Effector CD8-positive, alpha-beta T cell (primary cell): ENCODE measurements at regions not wholly inside any gene's neighbourhood (a gene's known extent, or its start where the extent isn't known, plus 50 kb on each side); places are given as distances from the start of the nearest gene placed in this dataset.

Source experiments
- DNase-seq: peaks from one replicate; lab custom pipeline; 2025; lab: John Stamatoyannopoulos, UW

DNA sequence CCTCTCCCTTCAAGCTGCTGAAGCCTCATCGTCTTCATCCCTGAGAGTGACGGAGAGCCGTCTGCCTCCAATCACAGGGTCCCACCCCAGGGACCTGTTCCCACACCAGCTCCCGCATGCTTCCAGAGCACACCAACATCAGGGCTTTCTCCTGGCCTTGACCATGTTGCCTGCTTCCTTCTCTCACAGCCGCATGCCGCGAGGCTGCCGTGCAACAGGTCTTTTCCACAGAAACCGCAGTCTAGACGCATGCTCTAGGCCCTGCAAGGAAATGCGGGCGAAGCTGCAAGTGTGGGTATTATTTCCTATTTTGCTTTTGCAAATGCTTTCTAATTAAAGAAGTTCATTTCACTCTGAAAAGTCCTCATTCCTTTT lies 277.8 kb downstream of the EIPR1 start:
- DNase-seq: no peak

DNA sequence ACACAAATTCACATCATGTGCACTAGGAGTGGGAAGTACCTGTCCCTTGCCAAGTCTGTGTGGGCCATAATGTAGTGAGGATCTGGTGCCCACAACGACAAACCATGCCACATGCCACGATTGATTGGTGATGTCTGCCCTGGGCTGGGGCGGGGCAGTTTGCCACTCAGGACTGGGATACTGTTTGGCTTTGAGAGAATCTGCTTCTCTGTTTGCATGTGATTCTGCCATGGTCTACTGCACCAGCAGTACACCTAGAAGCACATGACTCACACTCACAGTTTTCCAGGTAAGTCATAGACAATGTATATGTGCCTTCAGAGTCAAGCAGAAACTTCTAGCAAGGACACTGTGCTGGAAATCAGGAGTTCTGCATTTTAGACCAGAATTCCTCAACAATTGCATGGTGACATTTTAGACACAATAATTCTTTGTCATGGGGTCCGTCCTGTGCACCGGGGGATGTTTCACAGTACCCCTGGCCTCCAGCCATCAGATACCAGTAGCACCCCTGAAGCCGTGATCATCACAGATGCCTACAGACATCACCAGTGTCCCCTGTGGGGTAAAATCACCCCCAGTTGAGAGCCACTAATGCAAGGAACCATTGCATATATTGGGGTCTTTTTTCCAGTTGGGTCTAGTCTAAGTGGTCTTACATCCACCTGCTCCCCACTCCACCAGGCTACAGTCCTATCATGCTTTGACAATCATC lies 278.3 kb downstream of the EIPR1 start:
- DNase-seq: no peak

DNA sequence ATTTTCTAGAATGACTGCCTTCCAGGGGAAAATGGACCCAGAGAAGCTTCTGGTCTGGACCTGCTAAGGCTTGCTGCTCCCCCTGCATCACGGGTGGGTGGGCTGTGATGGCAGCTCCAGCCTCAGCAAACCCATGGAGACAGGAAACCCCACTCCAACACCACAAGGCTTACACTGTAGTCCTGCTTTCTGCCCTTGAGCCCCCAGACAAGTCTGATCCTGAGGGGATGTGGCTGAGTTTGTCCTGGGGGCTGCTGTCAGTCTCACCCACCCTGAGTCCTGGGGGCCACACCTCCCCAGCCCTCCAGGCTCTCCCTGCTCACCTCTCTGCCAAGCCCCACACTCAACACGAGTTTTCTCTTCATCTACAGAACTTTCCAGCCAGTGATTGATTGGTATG lies 279.4 kb downstream of the EIPR1 start:
- no peak for DNase-seq

DNA sequence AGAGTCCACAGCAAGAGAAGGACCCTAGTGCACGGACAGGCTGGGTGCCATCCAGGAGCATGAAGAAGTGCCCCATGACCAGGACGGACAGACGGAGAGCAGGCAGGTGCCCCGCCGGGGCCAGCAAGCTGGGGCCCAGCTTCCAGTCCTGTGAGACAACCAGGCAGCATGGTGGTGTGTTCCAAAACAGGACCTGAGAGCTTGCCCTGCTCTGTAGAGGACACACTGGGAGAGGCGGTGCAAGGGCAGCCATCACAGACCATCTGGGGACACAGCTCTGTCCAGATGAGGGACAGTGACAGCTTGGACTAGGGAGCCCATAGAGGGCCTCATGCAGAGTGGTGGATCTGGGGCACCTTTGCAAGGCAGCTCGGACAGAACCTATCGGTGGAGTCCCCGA lies 279.8 kb downstream of the EIPR1 start:
- no peak for DNase-seq

DNA sequence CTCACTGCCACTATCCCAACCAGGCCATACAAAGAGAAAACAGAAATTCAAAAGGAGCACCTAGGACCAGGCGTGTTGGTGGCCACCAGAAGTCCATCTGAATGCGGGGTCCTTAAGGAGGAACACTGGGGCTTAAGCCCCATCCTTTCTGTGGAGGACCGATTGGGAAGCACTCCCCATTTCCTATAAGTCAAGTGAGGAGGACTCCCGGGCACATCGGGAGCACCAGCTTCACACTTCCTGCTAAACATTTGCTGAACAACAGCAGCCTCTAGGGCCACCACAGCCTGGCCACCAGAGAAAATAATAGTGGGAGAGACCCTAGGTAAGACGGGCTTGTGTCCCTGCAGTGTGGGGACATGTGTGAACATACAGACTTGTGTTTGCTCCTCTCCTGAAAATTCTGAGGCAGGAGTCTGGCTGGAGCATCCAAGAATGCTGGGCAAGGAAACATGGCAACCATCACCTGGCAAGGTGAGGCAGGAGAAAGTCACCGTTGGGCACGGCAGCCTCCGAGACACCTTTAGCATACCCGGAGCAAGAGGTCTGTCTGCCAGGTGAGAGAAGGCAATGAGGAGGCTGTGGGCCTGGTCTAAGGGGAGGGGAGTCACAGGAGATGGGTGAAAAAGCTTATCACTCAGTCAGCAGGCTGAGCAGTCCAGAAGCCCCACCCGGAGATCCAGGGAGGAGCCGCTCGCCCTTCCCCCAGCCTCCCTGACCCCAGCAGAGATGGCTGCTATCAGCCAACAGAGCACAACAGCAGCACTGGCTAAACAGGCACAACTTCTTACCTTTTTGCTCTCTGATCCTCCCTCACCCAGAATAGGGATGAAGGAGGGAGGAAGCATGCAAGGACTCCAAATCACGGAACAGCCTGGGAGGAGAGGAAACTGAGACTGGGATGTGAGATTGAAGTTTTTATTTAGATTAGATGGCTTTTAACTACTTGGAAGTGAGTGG lies 282.3 kb downstream of the EIPR1 start:
- DNase-seq: no peak

DNA sequence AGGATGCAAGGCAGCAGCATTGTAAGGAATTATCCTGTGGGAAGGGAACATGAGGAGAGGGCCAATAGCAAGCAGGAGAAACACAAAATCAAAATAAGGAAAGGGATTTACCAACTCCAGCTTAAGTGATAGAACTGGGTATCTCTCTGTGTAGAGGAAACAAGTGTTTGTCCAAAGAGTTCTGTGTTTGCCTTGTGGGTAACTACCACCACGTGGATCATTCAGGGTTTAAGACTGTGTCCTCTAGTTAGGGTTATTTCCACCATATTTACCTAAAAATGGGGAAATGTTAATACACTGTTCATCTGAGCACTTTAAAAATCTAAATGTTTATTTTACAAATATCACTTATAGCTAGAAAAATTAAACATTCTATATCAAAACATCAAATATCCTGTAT lies 283.3 kb downstream of the EIPR1 start:
- DNase-seq: no peak

DNA sequence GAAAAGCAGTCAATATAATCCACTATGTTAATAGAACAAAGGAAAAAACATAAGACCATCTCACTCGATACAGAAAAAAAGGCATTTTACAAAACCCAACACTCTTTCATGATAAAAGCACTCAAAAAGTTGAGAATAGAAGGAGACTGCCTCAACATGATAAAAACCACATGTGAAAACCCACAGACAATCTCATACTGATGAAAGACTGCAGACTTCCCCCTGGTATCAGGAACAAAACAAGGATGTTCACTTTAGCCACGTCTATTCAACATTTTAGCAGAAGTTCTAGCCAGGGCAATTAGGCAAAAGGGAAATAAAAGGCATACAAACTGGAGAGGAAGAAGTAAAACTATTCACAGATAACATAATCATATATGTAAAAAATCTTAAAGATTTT lies 285.9 kb downstream of the EIPR1 start:
- no peak for DNase-seq

DNA sequence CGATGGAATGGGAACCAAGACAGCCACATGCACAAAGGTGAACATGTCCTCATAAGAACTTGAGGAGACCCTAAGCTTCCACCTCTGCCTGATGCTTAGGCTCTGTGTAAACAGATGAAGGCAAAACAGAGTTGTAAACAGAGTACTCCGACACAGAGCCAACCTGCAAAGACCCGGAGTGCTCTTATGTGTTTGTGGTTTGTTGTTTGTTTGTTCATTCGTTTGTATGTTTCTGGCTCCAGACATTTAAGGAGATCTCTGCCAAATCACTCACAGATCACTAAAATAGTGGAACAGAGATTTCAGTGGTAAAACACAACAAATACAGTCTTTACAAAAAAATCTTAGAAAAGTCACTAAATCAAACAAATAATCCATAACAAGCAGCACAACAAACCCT lies 294.9 kb downstream of the EIPR1 start:
- no peak for DNase-seq

DNA sequence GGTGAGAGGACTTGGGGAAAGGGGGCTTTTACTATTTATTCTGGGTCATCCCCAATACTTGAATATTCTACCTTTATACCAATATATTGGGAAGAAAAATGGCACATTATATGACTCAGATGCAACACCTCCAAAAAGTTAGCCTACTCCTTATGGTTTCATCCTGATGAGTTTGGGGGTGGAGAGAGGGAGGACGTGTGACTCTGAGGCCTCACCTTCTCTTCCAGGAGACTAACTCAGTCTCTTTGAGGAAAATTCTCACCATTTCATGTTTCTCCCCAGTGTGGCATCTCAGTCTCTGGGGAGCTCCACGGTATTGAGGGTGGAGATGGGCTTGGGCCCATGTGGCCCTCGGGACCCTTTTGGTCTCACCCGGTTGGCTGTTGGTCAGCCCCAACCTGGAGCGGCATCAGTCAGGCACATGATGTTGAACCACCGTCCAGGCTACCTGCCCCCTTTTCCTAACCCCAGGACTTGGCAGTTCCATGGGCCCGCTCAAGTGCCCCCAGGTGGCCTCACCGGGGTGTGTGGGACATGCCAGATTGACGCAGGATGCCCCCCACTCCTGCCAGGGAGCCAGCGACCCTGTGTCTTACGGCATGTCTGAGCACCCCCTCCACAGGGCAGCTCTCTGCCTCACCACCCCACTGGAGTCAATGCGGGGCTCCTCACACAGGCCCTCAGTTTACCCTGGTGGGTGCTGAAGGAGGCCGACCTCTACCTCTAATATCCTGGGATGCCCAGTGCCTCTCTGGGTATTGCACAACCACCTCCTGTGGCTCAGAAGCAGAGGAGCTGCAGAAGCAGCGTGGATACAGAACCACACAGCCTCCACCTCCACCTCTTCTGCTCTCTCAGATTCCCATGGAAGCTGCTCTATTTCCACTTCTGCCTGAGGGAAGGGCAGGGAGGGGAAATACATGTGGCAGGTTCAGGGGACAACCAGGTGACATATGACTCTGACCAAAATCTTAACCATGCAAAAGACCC lies 297.4 kb downstream of the EIPR1 start:
- DNase-seq: no peak

DNA sequence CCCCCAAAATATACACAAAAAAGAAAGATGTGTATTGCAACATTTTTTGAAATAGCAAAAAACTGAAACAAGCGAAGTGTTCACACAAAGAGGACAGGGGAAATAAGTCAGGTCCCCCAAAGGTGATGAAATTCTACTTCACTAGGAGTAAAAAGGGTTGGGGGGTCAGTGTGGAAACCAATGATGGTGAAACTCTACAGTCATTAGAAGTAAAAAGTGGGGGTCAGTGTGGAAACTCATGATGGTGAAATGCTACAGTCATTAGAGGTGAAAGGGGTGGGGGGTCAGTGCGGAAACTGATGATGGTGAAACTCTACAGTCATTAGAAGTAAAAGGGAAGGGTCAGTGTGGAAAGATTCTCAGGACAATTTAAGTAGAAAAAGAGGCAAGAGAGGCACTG lies 298.2 kb downstream of the EIPR1 start:
- DNase-seq: no peak

DNA sequence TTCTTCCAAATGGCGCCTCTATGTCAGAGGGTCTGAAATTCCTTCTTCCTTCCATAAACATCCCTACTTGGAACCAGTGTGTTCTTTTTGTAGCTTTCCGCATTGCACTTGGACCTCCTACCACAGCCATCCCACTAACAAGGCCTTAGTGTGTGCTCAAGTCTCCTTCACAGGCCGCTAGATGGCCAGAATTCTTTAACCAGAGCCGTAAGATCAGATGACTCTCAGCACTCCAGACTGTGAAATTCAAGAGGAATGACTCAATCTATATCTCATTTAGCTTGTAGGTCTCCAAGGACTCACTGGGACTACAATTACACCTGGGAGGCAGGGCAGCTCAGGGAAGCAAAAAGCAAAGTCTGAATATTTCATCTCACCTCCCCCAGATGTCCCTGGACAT lies 298.9 kb downstream of the EIPR1 start:
- DNase-seq: no peak

DNA sequence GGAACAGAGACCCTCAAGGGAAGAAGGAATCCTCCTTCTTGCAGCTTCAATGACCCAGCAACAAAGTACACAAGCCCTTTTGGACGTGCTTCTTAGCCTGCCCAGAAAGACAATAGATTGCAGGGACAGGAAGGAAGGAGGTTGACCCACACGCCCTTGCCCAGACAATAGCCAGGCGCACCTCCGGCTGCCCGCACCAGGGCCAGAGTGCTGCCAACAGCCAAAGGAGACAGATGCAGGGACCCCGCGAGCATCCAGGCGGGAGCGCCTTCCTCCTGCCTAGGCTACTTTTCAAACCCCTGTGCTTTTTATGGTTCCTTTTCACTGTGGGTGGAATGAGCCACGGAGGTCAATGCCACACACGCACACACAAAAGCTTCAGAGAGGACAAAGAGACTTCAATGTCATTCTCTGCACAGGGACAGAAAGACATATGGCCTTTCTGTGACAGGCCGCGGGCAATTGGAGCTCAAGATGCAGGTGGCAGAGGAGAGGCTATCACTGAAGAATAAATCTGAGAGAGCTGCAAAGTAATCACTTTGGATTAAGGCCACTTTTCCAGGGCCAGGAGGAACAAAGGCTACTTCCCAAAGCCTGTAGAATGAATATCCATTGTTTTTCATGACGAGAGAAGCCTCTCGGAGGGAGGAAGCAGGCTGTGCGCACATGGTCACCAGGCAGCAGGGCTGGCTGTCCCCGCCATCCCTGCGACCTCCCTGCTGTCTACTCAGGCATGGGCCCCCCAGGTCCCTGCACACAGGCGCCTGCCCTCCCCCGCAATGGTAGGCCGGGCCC lies 300.6 kb downstream of the EIPR1 start:
- no peak for DNase-seq

DNA sequence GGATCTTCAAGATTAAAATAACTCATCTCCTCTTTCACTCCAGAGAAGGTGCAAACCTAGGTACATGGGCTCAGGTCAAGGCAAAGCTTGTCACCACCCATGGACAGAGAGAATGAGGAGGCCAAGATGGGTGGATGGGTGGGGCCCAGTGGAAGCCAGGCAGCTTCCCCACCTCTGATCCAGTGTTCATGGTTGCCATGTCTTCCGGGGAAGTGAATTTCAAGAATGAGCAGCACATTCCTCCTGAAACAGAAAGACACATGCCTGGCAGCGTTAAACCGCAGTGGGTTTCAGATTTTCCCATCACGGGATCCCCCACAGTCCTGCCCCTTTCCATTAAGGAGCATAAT lies 301.7 kb downstream of the EIPR1 start:
- DNase-seq: no peak

DNA sequence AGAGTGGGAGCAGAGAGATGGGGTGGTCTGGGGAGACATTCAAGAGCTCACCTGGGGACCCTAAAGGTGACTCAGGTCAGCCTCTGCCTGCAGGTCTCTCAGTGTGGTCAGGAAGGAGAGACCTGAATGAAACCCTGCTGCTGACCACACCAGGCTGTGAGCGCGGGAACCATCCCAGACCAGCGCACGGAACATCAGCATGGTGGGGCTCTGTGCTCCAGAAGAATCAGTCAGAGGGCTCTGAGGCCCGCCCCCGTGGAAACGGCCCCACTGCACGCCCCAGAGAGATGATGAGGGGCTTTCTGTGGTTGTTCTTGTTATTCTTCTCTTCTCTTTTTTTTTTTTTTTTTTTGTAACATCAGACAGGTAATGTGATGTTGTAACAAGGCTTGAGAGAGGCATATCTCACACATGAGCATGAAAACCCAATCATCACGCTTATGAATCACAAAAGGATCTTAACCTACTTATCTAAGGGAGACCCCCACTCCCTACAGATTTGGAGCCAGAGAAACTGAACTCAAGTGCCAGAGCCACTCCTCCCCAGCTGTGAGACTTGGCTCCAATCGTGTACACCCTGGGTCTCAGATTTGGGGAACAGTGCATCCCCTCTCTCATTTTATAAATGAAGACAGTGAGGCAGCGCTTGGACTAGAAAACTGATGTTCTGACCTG lies 302.2 kb downstream of the EIPR1 start:
- no peak for DNase-seq

DNA sequence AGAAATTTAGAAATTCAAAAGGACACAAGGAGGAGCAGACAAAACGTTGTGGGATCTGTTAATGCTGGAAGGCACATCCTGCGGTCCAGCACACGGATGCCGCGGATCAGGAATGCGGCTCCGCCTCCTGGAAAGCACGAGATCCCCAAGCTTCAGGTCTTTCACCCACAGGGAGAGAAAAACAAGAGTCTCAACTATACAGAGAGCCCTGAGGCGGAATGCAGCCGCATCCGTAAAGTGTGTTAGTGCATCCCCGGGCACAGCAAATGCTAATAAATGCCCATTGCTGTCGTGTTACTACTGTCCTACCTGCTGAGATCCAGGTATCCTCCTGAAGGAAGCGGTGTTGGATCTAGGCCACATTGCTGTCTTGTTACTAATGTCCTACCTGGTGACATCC lies 303.9 kb downstream of the EIPR1 start:
- no peak for DNase-seq

DNA sequence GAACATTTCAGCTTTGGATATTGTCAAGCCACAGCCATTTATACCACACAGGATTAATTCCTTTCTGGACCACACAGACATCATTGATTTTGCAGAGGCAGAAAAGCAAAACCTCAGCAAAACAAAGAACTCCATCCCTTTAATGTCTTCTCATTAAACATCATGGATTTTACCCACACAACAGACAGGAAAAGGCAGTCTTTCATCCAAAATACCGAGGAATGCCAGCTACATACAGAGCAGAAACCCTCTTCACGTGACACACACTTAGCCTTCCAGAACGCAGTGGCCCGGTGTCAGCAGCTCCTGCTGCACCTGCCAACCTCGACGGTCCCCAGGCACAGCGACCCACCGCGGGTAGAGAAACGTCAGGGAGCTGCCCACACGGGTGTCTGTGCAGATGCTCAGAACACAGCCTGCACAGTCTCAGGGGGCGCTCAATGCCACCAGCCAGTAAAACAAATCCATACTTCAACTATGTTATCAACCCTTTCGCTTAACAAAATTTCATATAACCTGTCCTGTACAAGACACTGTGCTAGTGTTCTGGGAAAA lies 304.5 kb downstream of the EIPR1 start:
- DNase-seq: no peak

DNA sequence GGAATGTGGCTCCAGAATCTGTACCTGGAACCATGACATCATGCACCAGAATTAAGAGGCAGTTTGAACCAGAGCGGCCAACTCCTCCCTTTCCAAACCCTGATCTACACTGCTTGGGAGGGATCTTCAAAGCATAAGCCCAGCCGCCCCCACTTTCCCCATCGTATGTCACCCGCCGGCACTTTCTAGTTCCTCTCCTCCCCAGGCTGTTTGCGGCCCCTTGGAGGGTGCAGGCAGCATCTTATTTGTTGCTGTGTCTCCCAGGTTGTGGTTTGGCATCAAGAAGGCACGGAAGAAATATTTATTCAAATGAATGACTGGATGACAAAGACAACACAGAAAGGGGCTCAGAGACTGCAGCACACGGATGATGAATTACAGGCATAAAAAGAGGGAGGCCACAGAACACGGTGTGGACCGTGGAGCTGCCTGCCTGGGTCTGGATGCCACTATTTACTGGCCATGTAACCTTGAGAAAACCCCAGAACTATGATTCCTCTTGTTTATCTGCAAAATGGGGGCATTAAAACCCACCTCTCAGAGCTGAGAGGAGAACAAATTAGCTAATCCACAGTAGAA lies 305.8 kb downstream of the EIPR1 start:
- DNase-seq: no peak

DNA sequence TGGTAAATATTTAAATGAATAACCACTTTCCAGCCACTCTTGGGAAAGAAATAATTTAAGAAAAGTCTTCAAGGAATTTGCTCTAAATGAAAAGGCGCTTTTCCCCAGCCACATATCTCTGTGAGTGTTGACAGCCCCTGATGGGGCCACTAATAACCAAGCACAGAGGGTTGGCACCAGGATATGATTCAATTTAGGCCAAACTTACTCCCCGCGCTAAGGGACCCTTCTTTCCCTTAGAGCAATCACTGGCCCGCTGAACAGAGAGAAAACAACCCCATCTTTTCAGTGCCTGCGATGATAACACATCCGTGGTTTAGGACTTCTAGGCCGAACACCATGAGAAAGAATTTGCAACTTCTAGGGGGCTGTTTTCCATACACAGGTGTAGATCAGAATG lies 310.8 kb downstream of the EIPR1 start:
- no peak for DNase-seq

DNA sequence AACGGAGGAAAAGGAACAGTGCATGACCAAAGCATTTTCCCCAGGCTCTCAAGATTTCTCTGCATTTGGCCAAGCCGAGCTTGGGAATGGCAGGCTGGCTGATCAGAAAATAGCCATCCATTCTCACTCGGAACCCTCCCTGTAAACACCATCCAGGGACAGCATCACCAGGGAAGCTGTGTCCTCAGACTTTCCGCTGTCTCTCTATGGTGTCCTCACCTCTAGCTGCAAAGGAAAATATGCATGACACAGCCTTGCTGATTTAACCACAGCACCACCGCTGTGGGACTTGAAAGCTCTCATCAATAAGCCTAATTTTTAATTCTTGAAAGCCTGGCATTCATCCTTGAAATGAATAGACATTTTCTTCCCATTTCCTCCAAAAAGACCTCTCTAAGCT lies 311.7 kb downstream of the EIPR1 start:
- DNase-seq: no peak
